Esophagus squamous epithelium (tissue), 5 donors: ENCODE measurements at regions not wholly inside any gene's neighbourhood (a gene's known extent, or its start where the extent isn't known, plus 50 kb on each side); places are given as distances from the start of the nearest gene placed in this dataset.
"Not testable (repeated sequence)": the region's sequence is repeated elsewhere in the genome, so short reads cannot be mapped to it uniquely, and the experiment has no call there.

Source experiments
- DNase-seq: peaks from one replicate; lab custom pipeline; 2025; lab: John Stamatoyannopoulos, UW
- H3K27ac ChIP-seq, 4 donors: fragments of 200-600 bp; sonication (generic); one replicate each; pipeline ENCODE4 v1.5.1; 2016 to 2019; ENCODE audit warnings: mild to moderate bottlenecking in 1 of 4
- H3K27me3 ChIP-seq, 4 donors: fragments of 200-600 bp; sonication (generic); 1 replicate in 3 of 4; 2 replicates in 1 of 4; pipeline versions ENCODE4 v1.5.1 to v1.6.0; 2017 to 2021; ENCODE audit warnings: antibody characterized with exemption in 1 of 4
- H3K36me3 ChIP-seq, 3 donors: fragments of 200-600 bp; sonication (generic); one replicate each; pipeline ENCODE4 v1.5.1; 2016 to 2019
- H3K4me1 ChIP-seq, 3 donors: fragments of 200-600 bp; sonication (generic); one replicate each; pipeline ENCODE4 v1.5.1; 2017 to 2019
- H3K4me3 ChIP-seq, 4 donors: fragments of 200-600 bp; sonication (generic); 1 replicate in 3 of 4; 2 replicates in 1 of 4; pipeline ENCODE4 v1.5.1; 2016 to 2019; ENCODE audit warnings: mild to moderate bottlenecking in 2 of 4, moderate library complexity in 1 of 4
- H3K9me3 ChIP-seq, 3 donors: fragments of 200-600 bp; sonication (generic); one replicate each; pipeline ENCODE4 v1.5.1; 2016 to 2019
- CTCF ChIP-seq, 6 experiments: fragments of 450-650 bp in 4 of 6; fragments of 200-600 bp in 2 of 6; sonication (generic) in 2 of 6; IDR thresholded peaks; one replicate each; pipeline ENCODE4 v1.5.1; 2016 to 2019; ENCODE audit warnings: antibody characterized with exemption in 6 of 6, mild to moderate bottlenecking in 4 of 6, moderate library complexity in 4 of 6
- POLR2A ChIP-seq, 4 donors: fragments of 450-650 bp; IDR thresholded peaks; one replicate each; pipeline ENCODE4 v1.6.1; 2017; ENCODE audit warnings: antibody characterized with exemption in 4 of 4, mild to moderate bottlenecking in 4 of 4, moderate library complexity in 3 of 4
- WGBS, 2 donors: methylation state at CpG; one replicate each; pipeline ENCODE4 v1.1.5; 2018; 5-methylcytosine and 5-hydroxymethylcytosine counted together
- intact Hi-C: fragments of 100-400 bp; cut with DNase I; formaldehyde crosslinking; loops from one replicate; pipeline ENCODE4 v1.15.0; 2022
- donor health status: DM: yes; HTN: yes; CAD: no.

GRCh38 chr13:87168390-87168789 lies 502.8 kb upstream of the SLITRK5 start:
- intact Hi-C loops: no loop called here
- no peak for DNase-seq
- Histone ChIP-seq H3K9me3 (no peaks in the 10 kb centered on the region), H3K4me1 (no peaks in the 10 kb centered on the region), H3K36me3 (no peaks in the 10 kb centered on the region), H3K27me3 (no peaks in the 10 kb centered on the region), H3K4me3 (no peak overlapping the region), H3K27ac (no peak overlapping the region)
- no peak for TF ChIP-seq POLR2A (IDR thresholded peaks at IDR 0.05)
- TF ChIP-seq CTCF (IDR thresholded peaks at IDR 0.05): no peak
- WGBS, 2 donors: 85 to 89% methylated on average over 3 of the region's 5 CpGs

GRCh38 chr13:87169337-87169736 lies 501.8 kb upstream of the SLITRK5 start:
- no peak overlapping the region for H3K4me3 ChIP-seq
- intact Hi-C loops: no loop called here
- no peak for DNase-seq
- no peaks in the 10 kb centered on the region for H3K4me1 ChIP-seq
- H3K27me3 ChIP-seq: no peaks in the 10 kb centered on the region
- no peaks in the 10 kb centered on the region for H3K36me3 ChIP-seq
- no peak for TF ChIP-seq CTCF (IDR thresholded peaks at IDR 0.05)
- no peak overlapping the region for H3K27ac ChIP-seq
- WGBS, 2 donors: 80 to 83% methylated on average over 2 of the region's 2 CpGs
- no peaks in the 10 kb centered on the region for H3K9me3 ChIP-seq

- Histone ChIP-seq H3K27me3 (no peaks in the 10 kb centered on the region), H3K27ac (no peak overlapping the region), H3K36me3 (no peaks in the 10 kb centered on the region), H3K4me3 (no peak overlapping the region), H3K9me3 (no peaks in the 10 kb centered on the region), H3K4me1 (no peaks in the 10 kb centered on the region)
- no peak for DNase-seq
- no peak for TF ChIP-seq CTCF (IDR thresholded peaks at IDR 0.05)
- no peak for TF ChIP-seq POLR2A (IDR thresholded peaks at IDR 0.05)
- intact Hi-C loops: no loop called here
- 53 to 62% methylated on average over 7 of the region's 7 CpGs for WGBS, 2 donors
These were observed 498.9 kb upstream of the SLITRK5 start for GRCh38 chr13:87172166-87172835.

DNA sequence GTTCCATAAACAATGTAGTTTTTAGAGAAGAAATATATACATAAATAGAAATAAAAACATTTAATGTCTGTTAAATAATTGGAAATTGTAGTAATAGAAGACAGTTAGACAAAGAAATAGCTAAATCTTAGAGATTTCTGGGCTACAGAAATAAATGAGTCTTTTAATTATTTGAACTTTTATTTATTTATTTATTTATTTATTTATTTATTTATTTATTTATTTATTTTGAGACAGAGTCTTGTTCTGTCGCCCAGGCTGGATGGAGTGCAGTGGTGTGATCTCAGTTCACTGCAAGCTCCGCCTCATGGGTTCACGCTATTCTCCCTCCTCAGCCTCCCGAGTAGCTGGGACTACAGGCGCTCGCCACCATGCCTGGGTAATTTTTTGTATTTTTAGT lies 486.0 kb upstream of the SLITRK5 start:
- intact Hi-C loops, DNase-seq, H3K9me3 ChIP-seq, H3K27me3 ChIP-seq, H3K27ac ChIP-seq, H3K36me3 ChIP-seq, H3K4me3 ChIP-seq, H3K4me1 ChIP-seq: not testable (repeated sequence)
- 88 to 98% methylated on average over 6 of the region's 6 CpGs for WGBS, 2 donors

DNA sequence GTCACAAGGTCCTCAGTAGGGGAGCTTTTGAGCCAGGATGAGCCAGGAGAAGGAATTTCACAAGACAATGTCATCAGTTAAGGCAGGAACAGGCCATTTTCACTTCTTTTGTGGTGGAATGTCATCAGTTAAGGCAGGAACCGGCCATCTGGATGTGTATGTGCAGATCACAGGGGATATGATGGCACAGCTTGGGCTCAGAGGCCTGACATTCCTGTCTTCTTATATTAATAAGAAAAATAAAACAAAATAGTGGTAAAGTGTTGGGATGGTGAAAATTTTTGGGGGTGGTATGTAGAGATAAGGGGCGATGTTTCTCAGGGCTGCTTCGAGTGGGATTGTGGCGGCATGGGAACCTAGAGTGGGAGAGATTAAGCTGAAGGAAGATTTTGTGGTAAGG lies 484.5 kb upstream of the SLITRK5 start:
- intact Hi-C loops, H3K9me3 ChIP-seq, H3K4me3 ChIP-seq, H3K36me3 ChIP-seq, DNase-seq, H3K27ac ChIP-seq, H3K4me1 ChIP-seq, H3K27me3 ChIP-seq: not testable (repeated sequence)
- 75 to 78% methylated on average over 4 of the region's 4 CpGs for WGBS, 2 donors

- intact Hi-C loops: not testable (repeated sequence)
These were observed 479.7 kb upstream of the SLITRK5 start for GRCh38 chr13:87191485-87191884.

GRCh38 chr13:87198371-87198770 lies 472.8 kb upstream of the SLITRK5 start:
- Histone ChIP-seq H3K4me1 (no peaks in the 10 kb centered on the region), H3K27me3 (no peaks in the 10 kb centered on the region), H3K4me3 (no peak overlapping the region), H3K9me3 (no peaks in the 10 kb centered on the region), H3K36me3 (no peaks in the 10 kb centered on the region), H3K27ac (no peak overlapping the region)
- DNase-seq: no peak
- WGBS, 2 donors: 33 to 41% methylated on average over 3 of the region's 3 CpGs
- intact Hi-C loops: no loop called here
- TF ChIP-seq CTCF (IDR thresholded peaks at IDR 0.05): no peak
- TF ChIP-seq POLR2A (IDR thresholded peaks at IDR 0.05): no peak

More at GRCh38 chr13:87191485-87191884, 479.7 kb upstream of the SLITRK5 start:
- not testable (repeated sequence) for H3K36me3 ChIP-seq, H3K9me3 ChIP-seq, H3K4me3 ChIP-seq, H3K27me3 ChIP-seq, DNase-seq, H3K4me1 ChIP-seq, H3K27ac ChIP-seq
- 62 to 81% methylated on average over 6 to 7 of the region's 8 CpGs for WGBS, 2 donors
